CD14-positive monocyte (primary cell): ENCODE measurements at regions not wholly inside any gene's neighbourhood (a gene's known extent, or its start where the extent isn't known, plus 50 kb on each side); places are given as distances from the start of the nearest gene placed in this dataset.

Source experiments
- DNase-seq, 3 donors: peaks; one replicate each; pipeline ENCODE4 v3.0.0-alpha.2; 2011 to 2022
- H2AFZ ChIP-seq: 2 replicates; pipeline ENCODE4 v1.6.0; 2012; ENCODE audit warnings: mild to moderate bottlenecking, low read depth, low read length, inconsistent platforms; ENCODE audit not compliant: insufficient read depth, poor library complexity, severe bottlenecking
- H3K27ac ChIP-seq, 2 donors: 1 replicate in 1 of 2; 2 replicates in 1 of 2; pipeline ENCODE4 v1.5.1; 2012 to 2013; ENCODE audit warnings: low read length in 2 of 2, control low read depth in 1 of 2, inconsistent platforms in 1 of 2, low read depth in 1 of 2, mild to moderate bottlenecking in 1 of 2
- H3K27me3 ChIP-seq, 2 donors: one replicate each; pipeline versions ENCODE4 v1.6.0 to v1.6.1; 2011 to 2013; ENCODE audit warnings: low read length in 2 of 2; ENCODE audit not compliant: control insufficient read depth in 2 of 2, insufficient read depth in 2 of 2
- H3K36me3 ChIP-seq, 2 donors: replicated peaks in 1 of 2; 1 replicate in 1 of 2; 2 replicates in 1 of 2; pipeline versions ENCODE4 v1.5.1 to v1.6.1; 2012 to 2013; ENCODE audit warnings: low read length in 2 of 2, control low read depth in 1 of 2, inconsistent platforms in 1 of 2, mild to moderate bottlenecking in 1 of 2; ENCODE audit not compliant: insufficient read depth in 2 of 2, control insufficient read depth in 1 of 2
- H3K4me1 ChIP-seq, 2 donors: 1 replicate in 1 of 2; 2 replicates in 1 of 2; pipeline versions ENCODE4 v1.5.1 to v1.6.1; 2012 to 2013; ENCODE audit warnings: low read length in 2 of 2, control low read depth in 1 of 2, inconsistent platforms in 1 of 2, mild to moderate bottlenecking in 1 of 2, moderate library complexity in 1 of 2; ENCODE audit not compliant: insufficient read depth in 2 of 2, control insufficient read depth in 1 of 2
- H3K4me2 ChIP-seq: replicated peaks from 2 replicates; pipeline ENCODE3; 2012; ENCODE audit warnings: low read length, moderate library complexity, mild to moderate bottlenecking; ENCODE audit not compliant: poor library complexity, severe bottlenecking; ENCODE audit errors: extremely low read depth
- H3K4me3 ChIP-seq, 3 experiments: fragments of 200-600 bp in 1 of 3; sonication (generic) in 1 of 3; replicated peaks in 1 of 3; 1 replicate in 2 of 3; 2 replicates in 1 of 3; pipeline ENCODE4 v1.5.1; 2011 to 2013; ENCODE audit warnings: low read length in 3 of 3, mild to moderate bottlenecking in 3 of 3, control low read depth in 2 of 3, low read depth in 2 of 3, inconsistent platforms in 1 of 3, moderate library complexity in 1 of 3
- H3K79me2 ChIP-seq: 2 replicates; pipeline ENCODE4 v1.6.0; 2012; ENCODE audit warnings: mild to moderate bottlenecking, control low read depth, inconsistent platforms, low read length, moderate library complexity; ENCODE audit not compliant: insufficient read depth
- H3K9ac ChIP-seq: 2 replicates; pipeline ENCODE4 v1.6.0; 2017; ENCODE audit warnings: low read length, mild to moderate bottlenecking; ENCODE audit not compliant: insufficient read depth, poor library complexity, severe bottlenecking
- H3K9me3 ChIP-seq, 2 donors: replicated peaks in 1 of 2; 1 replicate in 1 of 2; 2 replicates in 1 of 2; pipeline versions ENCODE4 v1.5.1 to v1.6.1; 2012 to 2013; ENCODE audit warnings: low read length in 2 of 2, control low read depth in 1 of 2; ENCODE audit not compliant: control insufficient read depth in 1 of 2, insufficient read depth in 1 of 2
- H4K20me1 ChIP-seq: 2 replicates; pipeline ENCODE4 v1.6.0; 2012; ENCODE audit warnings: mild to moderate bottlenecking, low read length, control low read depth, moderate library complexity; ENCODE audit not compliant: insufficient read depth
- H3K27ac Mint-ChIP-seq, 7 donors: one replicate each; pipeline ENCODE4 v1.8.0; 2020; ENCODE audit warnings: mild to moderate bottlenecking in 7 of 7, mixed read lengths in 7 of 7, moderate library complexity in 6 of 7, inconsistent platforms in 2 of 7
- H3K27me3 Mint-ChIP-seq, 3 donors: one replicate each; pipeline ENCODE4 v1.8.0; 2021 to 2022; ENCODE audit warnings: low read depth in 3 of 3, mild to moderate bottlenecking in 3 of 3, mixed read lengths in 3 of 3, moderate library complexity in 3 of 3, inconsistent platforms in 1 of 3
- H3K36me3 Mint-ChIP-seq, 2 donors: one replicate each; pipeline ENCODE4 v1.8.0; 2020; ENCODE audit warnings: mixed read lengths in 2 of 2, inconsistent platforms in 1 of 2, mild to moderate bottlenecking in 1 of 2
- H3K4me1 Mint-ChIP-seq: one replicate; pipeline ENCODE4 v1.8.0; 2020; ENCODE audit warnings: mild to moderate bottlenecking, mixed read lengths
- H3K4me3 Mint-ChIP-seq, 2 donors: one replicate each; pipeline ENCODE4 v1.8.0; 2020; ENCODE audit warnings: mild to moderate bottlenecking in 2 of 2, mixed read lengths in 2 of 2, moderate library complexity in 1 of 2
- H3K9me3 Mint-ChIP-seq, 7 donors: one replicate each; pipeline ENCODE4 v1.8.0; 2020 to 2022; ENCODE audit warnings: mixed read lengths in 7 of 7, mild to moderate bottlenecking in 6 of 7, moderate library complexity in 6 of 7, inconsistent platforms in 2 of 7
- WGBS: methylation state at CpG from one replicate; pipeline ENCODE4 v1.1.5; 2013; ENCODE audit warnings: missing lambda C conversion rate; ENCODE audit not compliant: insufficient coverage; 5-methylcytosine and 5-hydroxymethylcytosine counted together
- intact Hi-C, 2 donors: fragments of 100-400 bp; cut with micrococcal nuclease; formaldehyde crosslinking; loops; one replicate each; pipeline versions ENCODE4 v1.15.0 to v1.15.1; 2023
- TF ChIP-seq, protein P1 (sequence below): fragments of 200-600 bp; IDR thresholded peaks from one replicate; pipeline ENCODE4 v1.8.0; 2022; ENCODE audit warnings: antibody characterized with exemption, mild to moderate bottlenecking

DNA sequence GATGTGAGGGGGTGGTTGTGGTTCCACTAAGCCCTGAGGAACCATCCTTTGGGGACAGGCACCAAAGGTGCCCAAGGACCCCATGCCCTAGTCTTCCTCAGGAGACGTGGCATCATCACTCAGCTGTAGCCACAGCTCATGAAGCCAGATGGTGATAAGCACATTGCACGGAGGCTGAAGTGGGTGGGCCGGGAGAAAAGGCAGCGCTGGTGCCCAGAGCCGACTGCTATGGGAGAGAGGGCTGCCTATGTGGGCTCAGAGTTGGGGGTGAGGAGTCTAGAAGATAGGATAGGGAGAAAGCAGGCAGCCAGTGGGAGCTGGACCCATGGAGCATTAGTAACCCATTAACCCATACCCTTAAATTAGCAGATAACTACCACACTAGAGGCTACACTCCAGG is 325.3 kb downstream of the RPS24 start:
- Mint-ChIP-seq H3K4me1 (peaks cover 19% of the 10 kb centered on the region), H3K27me3 (peaks cover 0 to 1% (median under 1%) of the 10 kb centered on the region in 3 donors), H3K9me3 (peaks cover 0 to 10% (median 3%) of the 10 kb centered on the region in 7 donors), H3K36me3 (peaks cover 4 to 6% of the 10 kb centered on the region in 2 donors), H3K27ac (no peak overlapping the region), H3K4me3 (no peak overlapping the region)
- Histone ChIP-seq H2AFZ (no peak overlapping the region), H3K27ac (no peak overlapping the region), H3K9me3 (no peaks in the 10 kb centered on the region), H3K79me2 (no peaks in the 10 kb centered on the region), H3K4me3 (no peak overlapping the region), H3K4me2 (no peak overlapping the region), H3K36me3 (no peaks in the 10 kb centered on the region), H3K4me1 (peaks cover 13 to 15% of the 10 kb centered on the region in 2 donors), H4K20me1 (no peaks in the 10 kb centered on the region), H3K27me3 (no peaks in the 10 kb centered on the region), H3K9ac (no peak overlapping the region)
- intact Hi-C loops: no loop called here
- no peak for DNase-seq
- WGBS: 97% methylated on average over 4 of the region's 5 CpGs
- TF ChIP-seq, protein P1, sequence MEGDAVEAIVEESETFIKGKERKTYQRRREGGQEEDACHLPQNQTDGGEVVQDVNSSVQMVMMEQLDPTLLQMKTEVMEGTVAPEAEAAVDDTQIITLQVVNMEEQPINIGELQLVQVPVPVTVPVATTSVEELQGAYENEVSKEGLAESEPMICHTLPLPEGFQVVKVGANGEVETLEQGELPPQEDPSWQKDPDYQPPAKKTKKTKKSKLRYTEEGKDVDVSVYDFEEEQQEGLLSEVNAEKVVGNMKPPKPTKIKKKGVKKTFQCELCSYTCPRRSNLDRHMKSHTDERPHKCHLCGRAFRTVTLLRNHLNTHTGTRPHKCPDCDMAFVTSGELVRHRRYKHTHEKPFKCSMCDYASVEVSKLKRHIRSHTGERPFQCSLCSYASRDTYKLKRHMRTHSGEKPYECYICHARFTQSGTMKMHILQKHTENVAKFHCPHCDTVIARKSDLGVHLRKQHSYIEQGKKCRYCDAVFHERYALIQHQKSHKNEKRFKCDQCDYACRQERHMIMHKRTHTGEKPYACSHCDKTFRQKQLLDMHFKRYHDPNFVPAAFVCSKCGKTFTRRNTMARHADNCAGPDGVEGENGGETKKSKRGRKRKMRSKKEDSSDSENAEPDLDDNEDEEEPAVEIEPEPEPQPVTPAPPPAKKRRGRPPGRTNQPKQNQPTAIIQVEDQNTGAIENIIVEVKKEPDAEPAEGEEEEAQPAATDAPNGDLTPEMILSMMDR: no peak

DNA sequence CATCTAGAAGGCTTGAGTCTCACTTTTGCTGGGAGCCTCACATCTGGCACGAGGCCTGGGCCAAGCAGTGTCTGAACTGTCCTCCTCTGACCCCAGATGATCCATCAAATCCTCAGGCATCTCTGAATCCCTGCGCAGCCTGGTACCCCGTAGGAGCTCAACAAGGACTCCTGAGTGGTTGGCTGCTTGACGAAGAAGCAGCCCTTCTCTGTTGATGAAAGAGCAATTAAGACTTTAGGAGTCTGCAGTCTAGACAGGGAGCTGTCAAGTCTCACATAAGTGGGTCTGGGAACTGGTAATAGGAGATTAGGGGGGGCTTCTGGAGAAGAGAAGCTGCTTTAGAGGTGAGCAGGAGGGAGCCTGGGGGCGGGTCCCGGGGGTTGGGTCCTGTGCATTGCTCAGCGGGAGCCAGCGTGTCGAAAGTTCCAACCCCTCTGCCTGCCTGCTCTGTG is 326.0 kb downstream of the RPS24 start:
- 86% methylated on average over 4 of the region's 9 CpGs for WGBS
- H3K36me3 Mint-ChIP-seq: peaks cover 4 to 6% of the 10 kb centered on the region in 2 donors
- no peak overlapping the region for H2AFZ ChIP-seq
- H3K27ac Mint-ChIP-seq: no peak overlapping the region
- no peaks in the 10 kb centered on the region for H3K9me3 ChIP-seq
- TF ChIP-seq, protein P1: no peak
- peaks cover 0 to 10% (median 3%) of the 10 kb centered on the region in 7 donors for H3K9me3 Mint-ChIP-seq
- H3K4me3 ChIP-seq: no peak overlapping the region
- peaks cover 0 to 1% (median 1%) of the 10 kb centered on the region in 3 donors for H3K27me3 Mint-ChIP-seq
- no peaks in the 10 kb centered on the region for H3K27me3 ChIP-seq
- DNase-seq: no peak
- H3K36me3 ChIP-seq: no peaks in the 10 kb centered on the region
- intact Hi-C loops: no loop called here
- no peaks in the 10 kb centered on the region for H4K20me1 ChIP-seq
- H3K4me2 ChIP-seq: no peak overlapping the region
- H3K4me1 ChIP-seq: peaks cover 13 to 15% of the 10 kb centered on the region in 2 donors
- H3K4me3 Mint-ChIP-seq: no peak overlapping the region
- no peak overlapping the region for H3K27ac ChIP-seq
- H3K9ac ChIP-seq: no peak overlapping the region
- peaks cover 19% of the 10 kb centered on the region for H3K4me1 Mint-ChIP-seq
- H3K79me2 ChIP-seq: no peaks in the 10 kb centered on the region
